G401 (cell line): ENCODE measurements at regions not wholly inside any gene's neighbourhood (a gene's known extent, or its start where the extent isn't known, plus 50 kb on each side); places are given as distances from the start of the nearest gene placed in this dataset.
"Not testable (repeated sequence)": the region's sequence is repeated elsewhere in the genome, so short reads cannot be mapped to it uniquely, and the experiment has no call there.

Source experiments
- DNase-seq: peaks from one replicate; pipeline ENCODE4 v3.0.0-alpha.2; 2015; ENCODE audit warnings: low spot score
- in situ Hi-C: cut with HindIII; loops from 2 replicates; pipeline ENCODE4 v1.10.0; 2016; ENCODE audit warnings: low sequenced_read_pairs, mixed read lengths

DNA sequence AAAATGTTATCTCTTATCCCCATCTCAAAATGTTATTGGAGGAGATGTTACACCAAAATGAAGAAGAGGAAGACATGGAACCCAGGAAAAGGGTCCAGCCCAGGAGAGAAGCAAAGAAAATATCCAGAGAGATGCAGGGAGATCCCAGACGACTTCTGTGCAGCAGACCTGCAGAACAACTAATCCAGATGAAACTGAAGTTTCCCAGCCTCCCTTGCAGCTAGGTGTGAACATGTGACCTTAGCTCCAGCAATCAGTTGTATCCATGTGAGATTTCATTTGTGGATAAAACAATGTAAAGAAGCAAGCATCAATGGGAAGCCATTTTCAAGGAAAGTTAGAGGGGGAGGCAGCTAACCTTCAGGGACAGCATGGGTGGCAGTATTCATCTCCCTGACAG lies 55.8 kb upstream of the NANOS1 start:
- in situ Hi-C loops = no loop called here
- no peak for DNase-seq

DNA sequence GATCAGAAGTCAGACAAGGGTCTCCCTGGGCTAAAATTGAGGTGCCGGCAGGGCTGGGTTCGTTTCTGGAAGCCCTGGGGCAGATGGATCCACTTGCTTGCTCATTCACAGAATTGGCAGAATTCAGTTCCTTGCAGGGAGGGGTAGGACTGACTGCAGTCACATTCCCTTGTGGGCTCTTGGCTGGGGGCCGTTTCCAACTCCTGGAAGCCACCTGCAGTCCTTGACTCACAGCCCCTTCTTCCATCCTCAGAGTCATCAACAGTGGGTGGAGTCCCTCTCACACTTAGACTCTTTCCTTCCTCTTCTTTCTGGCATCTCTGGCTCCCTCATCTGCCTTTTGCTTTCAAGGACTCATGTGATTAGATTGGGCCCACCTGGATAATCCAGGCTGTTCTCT lies 54.6 kb upstream of the NANOS1 start:
- DNase-seq = no peak
- in situ Hi-C loops = no loop called here

DNA sequence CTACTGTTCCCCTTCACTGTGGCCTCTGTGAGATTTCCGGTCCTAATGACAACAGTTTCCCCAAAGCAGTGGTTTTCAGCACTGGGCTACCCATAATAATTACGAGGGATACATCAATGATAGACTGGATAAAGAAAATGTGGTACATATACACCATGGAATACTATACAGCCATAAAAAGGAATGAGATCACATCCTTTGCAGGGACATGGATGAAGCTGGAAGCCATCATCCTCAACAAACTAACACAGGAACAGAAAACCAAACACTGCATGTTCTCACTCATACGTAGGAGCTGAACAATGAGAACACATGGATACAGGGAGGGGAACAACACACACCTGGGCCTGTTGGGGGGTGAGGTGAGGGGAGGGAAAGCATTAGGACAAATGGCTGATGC lies 53.3 kb upstream of the NANOS1 start:
- in situ Hi-C loops, DNase-seq: not testable (repeated sequence)

GRCh38 chr10:118977022-118977599 lies 52.4 kb upstream of the NANOS1 start:
- no peak for DNase-seq
- in situ Hi-C loops = no loop called here

- in situ Hi-C loops = no loop called here
- no peak for DNase-seq
Measured at GRCh38 chr10:118977835-118978234, 51.7 kb upstream of the NANOS1 start.

GRCh38 chr10:118978316-118978997 lies 51.1 kb upstream of the NANOS1 start:
- no peak for DNase-seq
- in situ Hi-C loops = no loop called here

DNA sequence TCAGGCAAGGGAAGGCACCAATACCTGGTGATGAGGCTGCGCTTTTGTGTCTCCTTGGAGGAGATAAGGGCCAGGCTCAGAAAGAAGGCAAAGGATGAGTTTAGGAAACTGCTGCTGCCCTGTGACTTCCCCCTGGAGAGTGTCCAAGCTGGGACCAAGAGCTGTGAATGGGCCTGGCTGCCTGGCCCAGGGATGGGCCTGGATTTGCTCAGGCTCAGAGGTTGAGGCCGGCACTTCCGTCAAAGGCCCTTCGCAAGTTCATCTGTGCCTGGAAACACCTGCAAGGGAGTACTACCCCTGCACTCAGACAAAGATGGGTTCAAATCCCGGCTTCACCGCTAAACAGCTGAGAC lies 50.5 kb upstream of the NANOS1 start:
- in situ Hi-C loops = no loop called here
- no peak for DNase-seq

- no peak for DNase-seq
- in situ Hi-C loops = no loop called here
Measured at GRCh38 chr10:118979661-118980060, 49.9 kb upstream of the NANOS1 start.
